Testis (tissue), 2 donors: ENCODE measurements at regions not wholly inside any gene's neighbourhood (a gene's known extent, or its start where the extent isn't known, plus 50 kb on each side); places are given as distances from the start of the nearest gene placed in this dataset.
A peak's percentile ranks its signal among the peaks of the same experiment; 100 is the strongest.

Source experiments
- DNase-seq: peaks from one replicate; pipeline ENCODE4 v3.0.0-alpha.2; 2019
- H3K27ac ChIP-seq, 2 donors: fragments of 200-600 bp; sonication (generic); one replicate each; pipeline ENCODE4 v1.5.1; 2019
- H3K27me3 ChIP-seq: fragments of 200-600 bp; sonication (generic); one replicate; pipeline ENCODE4 v1.5.1; 2019
- H3K36me3 ChIP-seq: fragments of 200-600 bp; sonication (generic); one replicate; pipeline ENCODE4 v1.5.1; 2017; ENCODE audit warnings: low read depth; ENCODE audit errors: missing control alignments
- H3K4me1 ChIP-seq: fragments of 200-600 bp; sonication (generic); one replicate; pipeline ENCODE4 v1.5.1; 2019
- H3K4me3 ChIP-seq, 2 donors: fragments of 200-600 bp; sonication (generic); one replicate each; pipeline ENCODE4 v1.5.1; 2017 to 2019
- H3K9me3 ChIP-seq: fragments of 200-600 bp; sonication (generic); one replicate; pipeline ENCODE4 v1.5.1; 2017
- CTCF ChIP-seq, 3 experiments: fragments of 450-650 bp in 2 of 3; fragments of 200-600 bp in 1 of 3; sonication (generic) in 1 of 3; IDR thresholded peaks; one replicate each; pipeline ENCODE4 v1.5.1; 2016 to 2019; ENCODE audit warnings: antibody characterized with exemption in 3 of 3, mild to moderate bottlenecking in 2 of 3, moderate library complexity in 1 of 3
- POLR2A ChIP-seq: fragments of 450-650 bp; IDR thresholded peaks from one replicate; pipeline ENCODE4 v1.6.1; 2017; ENCODE audit warnings: antibody characterized with exemption, mild to moderate bottlenecking, moderate library complexity
- WGBS, 2 donors: methylation state at CpG; one replicate each; pipeline ENCODE4 v1.1.5; 2018; 5-methylcytosine and 5-hydroxymethylcytosine counted together
- intact Hi-C: fragments of 100-400 bp; cut with DNase I; formaldehyde crosslinking; loops from one replicate; pipeline ENCODE4 v1.15.1; 2023; ENCODE audit warnings: low total_unique reads

GRCh38 chr9:117906763-117907162, 202.6 kb downstream of the TLR4 start:
- H3K27me3 ChIP-seq: no peaks in the 10 kb centered on the region
- H3K36me3 ChIP-seq: no peaks in the 10 kb centered on the region
- no peak for TF ChIP-seq POLR2A
- TF ChIP-seq CTCF (IDR thresholded peaks at IDR 0.05): no peak
- H3K4me1 ChIP-seq: no peaks in the 10 kb centered on the region
- H3K4me3 ChIP-seq: no peak overlapping the region
- H3K9me3 ChIP-seq: no peaks in the 10 kb centered on the region
- H3K27ac ChIP-seq: no peak overlapping the region
- WGBS, 2 donors: 81 to 86% methylated on average over 4 of the region's 4 CpGs
- no peak for DNase-seq
- intact Hi-C loops: no loop called here

GRCh38 chr9:117907420-117907819, 203.2 kb downstream of the TLR4 start:
- no peak for TF ChIP-seq POLR2A
- TF ChIP-seq CTCF (IDR thresholded peaks at IDR 0.05): no peak
- WGBS, 2 donors: 60 to 68% methylated on average over 1 of the region's 1 CpG
- intact Hi-C loops: no loop called here
- Histone ChIP-seq H3K36me3 (no peaks in the 10 kb centered on the region), H3K27ac (no peak overlapping the region), H3K27me3 (no peaks in the 10 kb centered on the region), H3K9me3 (no peaks in the 10 kb centered on the region), H3K4me1 (no peaks in the 10 kb centered on the region), H3K4me3 (no peak overlapping the region)
- no peak for DNase-seq

GRCh38 chr9:117916291-117916690, 212.1 kb downstream of the TLR4 start:
- Histone ChIP-seq H3K9me3 (no peaks in the 10 kb centered on the region), H3K4me1 (no peaks in the 10 kb centered on the region), H3K36me3 (no peaks in the 10 kb centered on the region), H3K27ac (no peak overlapping the region), H3K27me3 (no peaks in the 10 kb centered on the region), H3K4me3 (no peak overlapping the region)
- intact Hi-C loops: no loop called here
- TF ChIP-seq POLR2A (no peak), CTCF (IDR thresholded peaks at IDR 0.05) (no peak)
- no peak for DNase-seq
- WGBS, 2 donors: 64 to 88% methylated on average over 2 of the region's 2 CpGs

- intact Hi-C loops: no loop called here
- WGBS, 2 donors: 40 to 51% methylated on average over 6 of the region's 6 CpGs
- Histone ChIP-seq H3K27ac (no peak overlapping the region), H3K27me3 (no peaks in the 10 kb centered on the region), H3K36me3 (no peaks in the 10 kb centered on the region), H3K4me1 (no peaks in the 10 kb centered on the region), H3K9me3 (no peaks in the 10 kb centered on the region), H3K4me3 (no peak overlapping the region)
- no peak for TF ChIP-seq CTCF (IDR thresholded peaks at IDR 0.05)
- no peak for TF ChIP-seq POLR2A
- peak; percentile 15 for DNase-seq
Observed at GRCh38 chr9:117917873-117918272, 213.7 kb downstream of the TLR4 start.

- H3K27ac ChIP-seq: no peak overlapping the region
- TF ChIP-seq CTCF (IDR thresholded peaks at IDR 0.05) (no peak), POLR2A (no peak)
- 56 to 57% methylated on average over 3 of the region's 3 CpGs for WGBS, 2 donors
- no peaks in the 10 kb centered on the region for H3K4me1 ChIP-seq
- intact Hi-C loops: no loop called here
- DNase-seq: no peak
- no peaks in the 10 kb centered on the region for H3K36me3 ChIP-seq
- no peak overlapping the region for H3K4me3 ChIP-seq
- H3K27me3 ChIP-seq: no peaks in the 10 kb centered on the region
- no peaks in the 10 kb centered on the region for H3K9me3 ChIP-seq
Observed at GRCh38 chr9:117919538-117919937, 215.3 kb downstream of the TLR4 start.
